ENCODE measurements at regions not wholly inside any gene's neighbourhood (a gene's known extent, or its start where the extent isn't known, plus 50 kb on each side); places are given as distances from the start of the nearest gene placed in this dataset.

DNA sequence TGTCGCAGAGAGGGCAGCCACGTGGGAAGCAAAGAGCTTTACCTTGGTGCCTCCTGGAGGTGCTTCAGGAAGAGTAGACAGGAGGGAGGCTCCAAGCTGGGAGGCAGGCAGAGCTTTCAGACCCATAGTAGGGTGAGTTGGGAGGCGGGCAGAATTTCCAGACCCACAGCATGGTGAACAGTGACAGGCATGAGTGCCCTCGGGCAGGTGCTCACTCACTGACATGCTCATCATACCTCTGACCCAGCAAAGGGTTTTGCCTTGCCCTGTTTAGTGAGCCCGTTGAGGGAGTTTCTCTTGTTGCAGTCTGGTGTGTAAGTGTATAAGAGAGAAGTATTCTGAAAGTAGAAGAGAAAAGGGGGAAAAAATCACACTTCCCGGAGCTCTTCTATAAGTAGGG lies 86.4 kb upstream of the NTM start:
- Histone ChIP-seq H3K79me2 (ENCODE audit: insufficient read depth, low read length) (peaks cover 6% of the 10 kb centered on the region; the same call in 1 of the 2 replicates), H3K14ac (ENCODE audit: insufficient read depth, low read length) (no peak overlapping the region), H4K8ac (replicated peaks; ENCODE audit: insufficient read length, low read depth, low read length) (no peak overlapping the region), H3K4me2 (ENCODE audit: insufficient read depth, insufficient read length, low read length) (no peak overlapping the region), H3T11ph (ENCODE audit: low read length) (no peak overlapping the region), H4K5ac (ENCODE audit: insufficient read length, low read depth, low read length) (no peak overlapping the region), H3K27me3 (ENCODE audit: insufficient read depth, low read length) (no peaks in the 10 kb centered on the region), H2BK15ac (ENCODE audit: low read depth, low read length) (no peak overlapping the region), H4K20me1 (ENCODE audit: control insufficient read depth, insufficient read depth, insufficient read length) (no peaks in the 10 kb centered on the region), H3K56ac (ENCODE audit: insufficient read length, low read depth, low read length) (no peak overlapping the region), H3K27ac (ENCODE audit: insufficient read length, low read depth, low read length) (no peak overlapping the region), H2BK5ac (ENCODE audit: insufficient read length, low read length) (no peak overlapping the region), H3K9me3 (ENCODE audit: control insufficient read depth, low read depth, low read length) (no peaks in the 10 kb centered on the region), H3K23me2 (ENCODE audit: insufficient read length, low read depth, low read length, poor library complexity, severe bottlenecking) (no peaks in the 10 kb centered on the region), H2BK120ac (ENCODE audit: low read depth, low read length, poor library complexity, severe bottlenecking) (no peak overlapping the region), H4K91ac (ENCODE audit: insufficient read length, low read depth, low read length) (no peak overlapping the region), H2BK20ac (ENCODE audit: low read depth, low read length, poor library complexity, severe bottlenecking) (no peak overlapping the region), H3K23ac (ENCODE audit: insufficient read length, low read depth, low read length) (no peak overlapping the region), H3K4ac (ENCODE audit: low read depth, low read length) (no peak overlapping the region), H3K9ac (ENCODE audit: extremely low read depth, insufficient read length, low read length) (no peak overlapping the region), H2AFZ (ENCODE audit: low read length) (no peak overlapping the region), H2AK5ac (ENCODE audit: insufficient read length, low read length) (no peak overlapping the region), H2BK12ac (ENCODE audit: insufficient read length, low read depth, low read length) (no peak overlapping the region), H3K4me1 (ENCODE audit: insufficient read depth, low read length) (peaks cover 2% of the 10 kb centered on the region; the same call in 1 of the 2 replicates), H3K18ac (ENCODE audit: insufficient read length, low read depth, low read length) (no peak overlapping the region), H3K79me1 (ENCODE audit: insufficient read depth, low read depth, low read length, poor library complexity, severe bottlenecking) (peaks cover 7% of the 10 kb centered on the region)
- H3K4me1 Mint-ChIP-seq, result peaks cover 7 to 20% of the 10 kb centered on the region in 2 experiments
- peaks cover 29 to 34% (median 30%) of the 10 kb centered on the region in 3 experiments for H3K36me3 Mint-ChIP-seq (ENCODE audit: insufficient read depth in 1 of 3, low read depth in 3 of 3)
- TF ChIP-seq, protein P1, sequence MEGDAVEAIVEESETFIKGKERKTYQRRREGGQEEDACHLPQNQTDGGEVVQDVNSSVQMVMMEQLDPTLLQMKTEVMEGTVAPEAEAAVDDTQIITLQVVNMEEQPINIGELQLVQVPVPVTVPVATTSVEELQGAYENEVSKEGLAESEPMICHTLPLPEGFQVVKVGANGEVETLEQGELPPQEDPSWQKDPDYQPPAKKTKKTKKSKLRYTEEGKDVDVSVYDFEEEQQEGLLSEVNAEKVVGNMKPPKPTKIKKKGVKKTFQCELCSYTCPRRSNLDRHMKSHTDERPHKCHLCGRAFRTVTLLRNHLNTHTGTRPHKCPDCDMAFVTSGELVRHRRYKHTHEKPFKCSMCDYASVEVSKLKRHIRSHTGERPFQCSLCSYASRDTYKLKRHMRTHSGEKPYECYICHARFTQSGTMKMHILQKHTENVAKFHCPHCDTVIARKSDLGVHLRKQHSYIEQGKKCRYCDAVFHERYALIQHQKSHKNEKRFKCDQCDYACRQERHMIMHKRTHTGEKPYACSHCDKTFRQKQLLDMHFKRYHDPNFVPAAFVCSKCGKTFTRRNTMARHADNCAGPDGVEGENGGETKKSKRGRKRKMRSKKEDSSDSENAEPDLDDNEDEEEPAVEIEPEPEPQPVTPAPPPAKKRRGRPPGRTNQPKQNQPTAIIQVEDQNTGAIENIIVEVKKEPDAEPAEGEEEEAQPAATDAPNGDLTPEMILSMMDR (conservative IDR thresholded peaks at IDR 0.05), result no peak
- no CpG with 5 or more reads among the region's 6 CpGs for WGBS (ENCODE audit: extremely low coverage, insufficient read length, low lambda C conversion rate)
- no peak overlapping the region; a peak in 1 of 7 replicates for H3K27ac Mint-ChIP-seq
- DNase-seq, result no peak
- H3K9me3 Mint-ChIP-seq, result peaks cover 3 to 7% of the 10 kb centered on the region in 2 experiments; a peak in 3 of 5 replicates
- H3K4me3 Mint-ChIP-seq, result no peak overlapping the region
- no peaks in the 10 kb centered on the region for H3K27me3 Mint-ChIP-seq (ENCODE audit: low read depth)

Data from H9 (cell line).